Occipital lobe (tissue), 1 donor: ENCODE measurements at regions not wholly inside any gene's neighbourhood (a gene's known extent, or its start where the extent isn't known, plus 50 kb on each side); places are given as distances from the start of the nearest gene placed in this dataset.
"Not testable (repeated sequence)": the region's sequence is repeated elsewhere in the genome, so short reads cannot be mapped to it uniquely, and the experiment has no call there.

ENCODE experiments used
- DNase-seq: peaks from one replicate; lab custom pipeline; 2025; lab: John Stamatoyannopoulos, UW

DNA sequence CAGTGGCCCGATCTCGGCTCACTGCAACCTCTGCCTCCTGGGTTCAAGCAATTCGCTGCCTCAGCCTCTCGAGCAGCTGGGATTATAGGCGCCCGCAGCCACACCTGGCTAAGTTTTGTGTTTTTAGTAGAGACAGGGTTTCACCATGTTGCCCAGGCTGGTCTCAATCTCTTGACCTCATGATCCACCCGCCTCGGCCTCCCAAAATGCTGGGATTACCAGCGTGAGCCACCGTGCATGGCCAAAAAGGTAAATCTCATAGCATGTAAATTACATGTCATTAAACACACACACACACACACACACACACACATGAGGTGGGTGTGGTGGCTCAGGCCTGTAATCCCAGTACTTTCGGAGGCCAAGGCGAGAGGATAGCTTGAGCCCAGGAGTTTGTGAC, 53.7 kb upstream of the SEPTIN5 start:
- not testable (repeated sequence) for DNase-seq

- DNase-seq = no peak
These were observed 53.1 kb upstream of the SEPTIN5 start for GRCh38 chr22:19661156-19661555.

DNA sequence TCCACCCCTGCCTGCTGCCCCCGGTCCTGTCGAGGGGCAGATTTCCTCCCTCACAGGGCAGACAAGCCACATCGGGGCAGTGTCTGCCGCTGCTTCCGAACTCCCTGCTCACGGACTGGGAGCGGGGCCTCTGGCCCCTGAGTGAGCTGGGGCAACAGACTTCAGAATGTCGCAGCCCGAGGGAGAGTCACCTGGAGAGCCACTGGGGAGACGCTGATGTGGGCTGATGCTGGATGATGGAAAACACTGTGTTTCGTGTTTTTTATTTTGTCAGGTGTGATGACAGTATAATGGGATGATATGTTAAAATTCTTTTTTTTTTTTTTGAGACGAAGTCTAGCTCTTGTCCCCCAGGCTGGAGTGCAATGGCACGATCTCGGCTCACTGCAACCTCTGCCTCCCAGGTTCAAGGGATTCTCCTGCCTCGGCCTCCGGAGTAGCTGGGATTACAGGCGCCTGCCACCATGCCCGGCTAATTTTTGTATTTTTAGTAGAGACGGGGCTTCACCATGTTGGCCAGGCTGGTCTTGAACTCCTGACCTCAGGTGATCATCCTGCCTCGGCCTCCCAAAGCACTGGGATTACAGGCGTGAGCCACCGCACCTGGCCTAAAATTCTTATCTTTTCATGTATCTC, 52.1 kb upstream of the SEPTIN5 start:
- DNase-seq = not testable (repeated sequence)

GRCh38 chr22:19663286-19663815, 51.0 kb upstream of the SEPTIN5 start:
- DNase-seq = no peak

DNA sequence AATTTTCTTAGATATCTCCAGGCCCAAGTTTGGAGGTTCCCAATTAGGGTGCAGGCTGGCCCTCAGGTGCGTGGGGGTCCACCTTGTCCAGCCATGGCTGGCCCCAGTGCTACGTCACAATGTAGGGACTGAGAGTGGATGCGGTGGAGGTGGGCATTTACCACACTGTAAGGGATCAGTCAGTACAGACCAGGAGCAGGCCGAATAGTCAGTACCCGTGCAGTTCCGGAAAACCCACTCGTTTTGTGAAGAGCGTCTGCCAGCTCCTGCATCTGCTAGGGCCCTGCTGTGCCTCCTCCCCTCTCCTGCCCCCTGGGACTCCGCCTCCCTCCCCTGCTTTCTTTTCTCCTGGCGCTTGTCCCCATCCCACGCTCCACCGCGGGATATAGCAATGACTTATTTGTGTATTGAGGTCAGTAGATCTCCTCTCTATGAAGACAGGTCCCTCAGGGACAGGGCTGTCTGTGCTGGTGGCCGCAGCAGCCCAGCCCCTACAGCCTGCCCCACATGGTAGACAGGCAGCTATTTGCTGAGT, 50.4 kb upstream of the SEPTIN5 start:
- DNase-seq = peak; percentile 12

- no peak for DNase-seq
These were observed 49.9 kb upstream of the SEPTIN5 start for GRCh38 chr22:19664406-19664805.
